GM12878 (cell line): ENCODE measurements at regions not wholly inside any gene's neighbourhood (a gene's known extent, or its start where the extent isn't known, plus 50 kb on each side); places are given as distances from the start of the nearest gene placed in this dataset.

Experiments
- ATAC-seq: fragments of 200-7000 bp; cut with Tn5 transposase; 3 replicates; pipeline ENCODE4 v1.9.1; 2020; ENCODE audit warnings: mild to moderate bottlenecking, moderate library complexity
- BruUV-seq: library from RNA; stranded (reverse); fragments of 400-500 nt; replicated peaks from 2 replicates; lab custom pipeline; 2021; lab: Mats Ljungman, UMichigan
- CTCF ChIA-PET: fragments of 300-600 bp; sonication (Branson Sonifier 250); formaldehyde crosslinking; extraction: SDS; loops from one replicate; lab custom pipeline; 2021; ENCODE audit warnings: inconsistent platforms; lab: Yijun Ruan, JAX
- POLR2A ChIA-PET: fragments of 350-600 bp; formaldehyde crosslinking; extraction: SDS; loops from one replicate; lab custom pipeline; 2021; ENCODE audit warnings: inconsistent platforms; lab: Charles Lee
- RAD21 ChIA-PET: fragments of 300-600 bp; sonication (Branson Sonifier 250); formaldehyde crosslinking; loops from one replicate; lab custom pipeline; 2023; ENCODE audit warnings: antibody characterized with exemption; ENCODE audit not compliant: unreplicated experiment; lab: Charles Lee
- SMC1A ChIA-PET: fragments of 300-600 bp; sonication (Branson Sonifier 250); formaldehyde crosslinking; loops from one replicate; lab custom pipeline; 2023; ENCODE audit not compliant: unreplicated experiment, uncharacterized antibody; lab: Charles Lee
- DNase-seq: peaks from one replicate; pipeline ENCODE4 v3.0.0-alpha.2; 2011; ENCODE audit warnings: low read depth, low spot score
- FAIRE-seq: peaks from 3 replicates; lab custom pipeline; 2011; peaks lifted over from hg19 to GRCh38; lab: Jason Lieb, UNC
- H2AFZ ChIP-seq: 2 replicates; pipeline ENCODE4 v1.6.0; 2011; ENCODE audit warnings: low read depth, low read length, control low read depth; ENCODE audit not compliant: control insufficient read depth
- H3K27ac ChIP-seq: 2 replicates; pipeline ENCODE4 v1.5.1; 2011; ENCODE audit warnings: control low read depth; ENCODE audit not compliant: control insufficient read depth, insufficient read depth
- H3K27me3 ChIP-seq, 2 experiments: replicated peaks in 1 of 2; 2 replicates each; pipeline versions ENCODE4 v1.6.0 to v1.6.1; 2011; ENCODE audit warnings: low read length in 1 of 2; ENCODE audit not compliant: control insufficient read depth in 2 of 2, insufficient read depth in 2 of 2
- H3K36me3 ChIP-seq, 2 experiments: 2 replicates each; pipeline ENCODE4 v1.5.1; 2011; ENCODE audit warnings: low read length in 1 of 2; ENCODE audit not compliant: control insufficient read depth in 2 of 2, insufficient read depth in 2 of 2
- H3K4me1 ChIP-seq: 2 replicates; pipeline ENCODE4 v1.6.1; 2011; ENCODE audit warnings: mild to moderate bottlenecking, low read length, moderate library complexity, mixed read lengths; ENCODE audit not compliant: control insufficient read depth, insufficient read depth
- H3K4me2 ChIP-seq: 2 replicates; pipeline ENCODE4 v1.6.0; 2011; ENCODE audit warnings: control low read depth; ENCODE audit not compliant: control insufficient read depth, insufficient read depth
- H3K4me3 ChIP-seq: fragments of 200-600 bp; sonication (generic); 2 replicates; pipeline ENCODE4 v1.5.1; 2016
- H3K79me2 ChIP-seq: 2 replicates; pipeline ENCODE4 v1.6.0; 2011; ENCODE audit warnings: low read length; ENCODE audit not compliant: control insufficient read depth, insufficient read depth
- H3K9ac ChIP-seq: 2 replicates; pipeline ENCODE4 v1.8.0; 2011; ENCODE audit warnings: low read length, control low read depth, mixed read lengths; ENCODE audit not compliant: control insufficient read depth, insufficient read depth
- H3K9me3 ChIP-seq: replicated peaks from 3 replicates; pipeline ENCODE4 v1.5.1; 2011; ENCODE audit warnings: mild to moderate bottlenecking, low read length; ENCODE audit not compliant: control insufficient read depth, insufficient read depth
- H4K20me1 ChIP-seq: 2 replicates; pipeline ENCODE4 v1.6.0; 2011; ENCODE audit not compliant: control insufficient read depth, insufficient read depth
- ATF3 ChIP-seq: IDR thresholded peaks from 2 replicates; pipeline ENCODE4 v1.6.1; 2011; ENCODE audit warnings: low read depth, mild to moderate bottlenecking, low read length, moderate library complexity, borderline replicate concordance; ENCODE audit errors: extremely low read depth
- BCL11A ChIP-seq: IDR thresholded peaks from 2 replicates; pipeline ENCODE4 v1.6.1; 2011; ENCODE audit warnings: low read depth, low read length
- BMI1 ChIP-seq: fragments of 450-650 bp; IDR thresholded peaks from 2 replicates; pipeline ENCODE4 v1.6.1; 2016; ENCODE audit warnings: mild to moderate bottlenecking, moderate library complexity, borderline replicate concordance
- CTCF ChIP-seq, 3 experiments: IDR thresholded peaks in 2 of 3; conservative IDR thresholded peaks in 1 of 3; 2 replicates each; pipeline ENCODE4 v1.5.1; 2011; ENCODE audit warnings: low read depth in 3 of 3, low read length in 3 of 3, mild to moderate bottlenecking in 3 of 3, control low read depth in 2 of 3, moderate library complexity in 2 of 3, inconsistent platforms in 1 of 3, mixed read lengths in 1 of 3; ENCODE audit not compliant: control insufficient read depth in 2 of 3, insufficient read depth in 1 of 3; ENCODE audit errors: extremely low read depth in 1 of 3
- PAX5 ChIP-seq: IDR thresholded peaks from 2 replicates; pipeline ENCODE4 v1.6.1; 2011; ENCODE audit warnings: low read depth, low read length, borderline replicate concordance
- PKNOX1 ChIP-seq: fragments of 450-650 bp; IDR thresholded peaks from 2 replicates; pipeline ENCODE4 v1.6.1; 2016; ENCODE audit warnings: mild to moderate bottlenecking
- PRDM15 ChIP-seq: fragments of 450-650 bp; formaldehyde crosslinking; IDR thresholded peaks from 2 replicates; pipeline ENCODE4 v1.4.0; 2020; ENCODE audit warnings: mild to moderate bottlenecking, moderate library complexity
- ZNF592 ChIP-seq: fragments of 450-650 bp; IDR thresholded peaks from 2 replicates; pipeline ENCODE4 v1.6.1; 2017; ENCODE audit warnings: mild to moderate bottlenecking, moderate library complexity
- WGBS: methylation state at CpG from one replicate; pipeline ENCODE4 v1.1.6; 2016; ENCODE audit warnings: low lambda C conversion rate; ENCODE audit not compliant: insufficient replicate concordance, insufficient coverage; ENCODE audit errors: missing lambda C conversion rate; 5-methylcytosine and 5-hydroxymethylcytosine counted together
- in situ Hi-C: fragments of 300-500 bp; cut with MboI; formaldehyde crosslinking; loops from 9 replicates; pipeline ENCODE4 v1.14.3; 2018; ENCODE audit warnings: mixed read lengths
- intact Hi-C: fragments of 100-400 bp; cut with micrococcal nuclease; formaldehyde crosslinking; loops from one replicate; pipeline ENCODE4 v1.14.2; 2022; ENCODE audit not compliant: unreplicated experiment

GRCh38 chr15:62833646-62834045, 208.9 kb upstream of the TPM1 start:
- CTCF ChIA-PET, result interaction anchor here (0.7 kb wide), 1 partner anchor 56 kb away, joined by 3 read pairs; no protein-coding TSS in a partner anchor
- Histone ChIP-seq H3K27me3 (no peaks in the 10 kb centered on the region), H3K4me3 (no peak overlapping the region), H3K79me2 (no peaks in the 10 kb centered on the region), H3K4me1 (no peaks in the 10 kb centered on the region), H3K36me3 (no peaks in the 10 kb centered on the region), H4K20me1 (no peaks in the 10 kb centered on the region), H3K9me3 (no peaks in the 10 kb centered on the region), H3K9ac (no peak overlapping the region), H3K27ac (no peak overlapping the region), H2AFZ (no peak overlapping the region), H3K4me2 (no peak overlapping the region)
- POLR2A ChIA-PET, result no interaction called here
- WGBS, result 35% methylated on average over 12 of the region's 12 CpGs
- BruUV-seq, result no TSS peak
- ATAC-seq (no peak), DNase-seq (no peak), FAIRE-seq (no peak)
- RAD21 ChIA-PET, result no interaction called here
- intact Hi-C loops, result no loop called here
- in situ Hi-C loops, result loop anchor here (5.0 kb wide), 1 partner anchor 51 kb away; no protein-coding TSS in a partner anchor
- SMC1A ChIA-PET, result no interaction called here
- TF ChIP-seq BMI1, result no peak
- TF ChIP-seq PAX5, result no peak
- TF ChIP-seq CTCF (IDR thresholded peaks at IDR 0.05 in 2 of 3, conservative IDR thresholded peaks at IDR 0.05 in 1 of 3; ENCODE audit: control insufficient read depth in 2 of 3, extremely low read depth in 1 of 3, insufficient read depth in 1 of 3, low read depth in 3 of 3, low read length in 3 of 3), result no peak
- no peak for TF ChIP-seq PRDM15
- TF ChIP-seq ATF3, result no peak
- no peak for TF ChIP-seq PKNOX1
- no peak for TF ChIP-seq ZNF592
- TF ChIP-seq BCL11A, result no peak
